ENCODE measurements at regions not wholly inside any gene's neighbourhood (a gene's known extent, or its start where the extent isn't known, plus 50 kb on each side); places are given as distances from the start of the nearest gene placed in this dataset.

- DNase-seq: peak in 1 of 2 donors; percentile 75
- Histone ChIP-seq H3K4me1 (peaks cover 74% of the 10 kb centered on the region), H3K36me3 (ENCODE audit: insufficient read depth in 1 of 2, low read depth in 1 of 2) (no peaks in the 10 kb centered on the region), H3K4me3 (peak overlapping the region; percentile 53), H3K27ac (peak overlapping the region; percentile 96), H3K27me3 (ENCODE audit: insufficient read depth in 3 of 3, low read length in 2 of 3) (no peaks in the 10 kb centered on the region), H3K9me3 (no peaks in the 10 kb centered on the region)
- no peak for TF ChIP-seq CTCF (IDR thresholded peaks at IDR 0.05)
- intact Hi-C loops (cut with DNase I): loop anchor here (5.0 to 10.0 kb wide), 3 partner anchors 202 to 484 kb away; partner anchors contain the start of genes NXT1 (in 2 of the 2) and CST3 (in 1 of the 2)
- ATAC-seq: peak in 1 of 4 donors; percentile 27
- WGBS, 3 donors: 27 to 38% (median 31%) methylated on average over 8 of the region's 8 CpGs
These were observed 64.3 kb upstream of the CD93 start for GRCh38 chr20:23150304-23151007.

GRCh38 chr20:23149623-23150279, 63.6 kb upstream of the CD93 start:
- peak overlapping the region; percentile 53 for H3K4me3 ChIP-seq
- intact Hi-C loops (cut with DNase I): loop anchor here (5.0 to 10.0 kb wide), 4 partner anchors 97 to 485 kb away; partner anchors contain the start of genes NXT1 (in 2 of the 2) and CST3 (in 1 of the 2)
- ATAC-seq (peak in 1 of 4 donors; percentile 9), DNase-seq (peak in 1 of 2 donors; percentile 54)
- 33 to 51% (median 33%) methylated on average over 7 of the region's 7 CpGs for WGBS, 3 donors
- no peaks in the 10 kb centered on the region for H3K27me3 ChIP-seq (ENCODE audit: insufficient read depth in 3 of 3, low read length in 2 of 3)
- H3K36me3 ChIP-seq (ENCODE audit: insufficient read depth in 1 of 2, low read depth in 1 of 2): no peaks in the 10 kb centered on the region
- peak overlapping the region; percentile 96 for H3K27ac ChIP-seq
- H3K4me1 ChIP-seq: peaks cover 81% of the 10 kb centered on the region
- no peak for TF ChIP-seq CTCF (IDR thresholded peaks at IDR 0.05)
- no peaks in the 10 kb centered on the region for H3K9me3 ChIP-seq

- Histone ChIP-seq H3K4me3 (peak overlapping the region; percentile 53), H3K27ac (peak overlapping the region; percentile 96), H3K27me3 (ENCODE audit: insufficient read depth in 3 of 3, low read length in 2 of 3) (no peaks in the 10 kb centered on the region), H3K4me1 (peaks cover 83% of the 10 kb centered on the region), H3K9me3 (no peaks in the 10 kb centered on the region), H3K36me3 (ENCODE audit: insufficient read depth in 1 of 2, low read depth in 1 of 2) (no peaks in the 10 kb centered on the region)
- intact Hi-C loops (cut with DNase I): loop anchor here (1.0 to 5.0 kb wide), 2 partner anchors 57 to 97 kb away; no protein-coding TSS in a partner anchor
- no peak for ATAC-seq
- no peak for TF ChIP-seq CTCF (IDR thresholded peaks at IDR 0.05)
- peak in 1 of 2 donors; percentile 54 for DNase-seq
- 52 to 64% (median 56%) methylated on average over 10 of the region's 10 CpGs for WGBS, 3 donors
These were observed 62.8 kb upstream of the CD93 start for GRCh38 chr20:23148731-23149570.

- H3K27me3 ChIP-seq (ENCODE audit: insufficient read depth in 3 of 3, low read length in 2 of 3): no peaks in the 10 kb centered on the region
- peak overlapping the region; percentile 96 for H3K27ac ChIP-seq
- WGBS, 3 donors: 5 to 20% (median 7%) methylated on average over 9 of the region's 9 CpGs
- no peak for TF ChIP-seq CTCF (IDR thresholded peaks at IDR 0.05)
- intact Hi-C loops (cut with DNase I): loop anchor here (1.0 to 5.0 kb wide), 2 partner anchors 56 to 96 kb away; no protein-coding TSS in a partner anchor
- H3K4me3 ChIP-seq: peak overlapping the region; percentile 53
- no peaks in the 10 kb centered on the region for H3K9me3 ChIP-seq
- H3K4me1 ChIP-seq: peaks cover 86% of the 10 kb centered on the region
- peak; percentile 70 to 78 (median 74) for ATAC-seq
- H3K36me3 ChIP-seq (ENCODE audit: insufficient read depth in 1 of 2, low read depth in 1 of 2): no peaks in the 10 kb centered on the region
- DNase-seq: peak; percentile 87 to 93
These were observed 62.0 kb upstream of the CD93 start for GRCh38 chr20:23147964-23148730.
